Suprapubic skin (tissue), 3 donors: ENCODE measurements at regions not wholly inside any gene's neighbourhood (a gene's known extent, or its start where the extent isn't known, plus 50 kb on each side); places are given as distances from the start of the nearest gene placed in this dataset.

Experiments used
- CTCF ChIP-seq, 2 donors: fragments of 200-600 bp in 1 of 2; fragments of 450-650 bp in 1 of 2; sonication (generic) in 1 of 2; IDR thresholded peaks; one replicate each; pipeline ENCODE4 v1.5.1; 2016 to 2019; ENCODE audit warnings: antibody characterized with exemption in 2 of 2, mild to moderate bottlenecking in 1 of 2, moderate library complexity in 1 of 2
- EP300 ChIP-seq: sonication (generic); formaldehyde crosslinking; IDR thresholded peaks from one replicate; pipeline ENCODE4 v1.6.1; 2017; ENCODE audit warnings: antibody characterized with exemption
- POLR2A ChIP-seq, 2 donors: fragments of 450-650 bp; IDR thresholded peaks; one replicate each; pipeline ENCODE4 v1.6.1; 2017; ENCODE audit warnings: antibody characterized with exemption in 2 of 2, mild to moderate bottlenecking in 2 of 2, moderate library complexity in 2 of 2

DNA sequence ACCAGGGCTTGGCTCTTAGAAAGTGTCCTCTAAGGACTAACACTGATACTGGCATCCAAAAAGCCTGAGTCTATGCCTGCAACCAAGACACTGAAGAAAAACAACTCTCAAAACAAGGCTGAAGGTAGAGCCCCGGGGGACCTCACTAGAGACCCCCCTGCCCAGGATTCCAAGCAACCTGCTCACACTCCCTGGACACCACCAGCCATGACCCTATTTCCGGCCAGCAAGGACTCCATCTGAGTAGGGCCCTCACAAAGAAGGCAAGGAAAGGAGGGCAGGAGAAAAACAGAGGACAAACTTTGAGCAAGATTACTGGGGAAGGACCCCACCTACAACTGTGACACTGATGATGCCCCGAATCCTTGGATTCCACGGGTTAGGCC, 343.1 kb downstream of the NPHP4 start:
- TF ChIP-seq POLR2A (IDR thresholded peaks at IDR 0.05) (no peak), CTCF (IDR thresholded peaks at IDR 0.05) (no peak), EP300 (no peak)
